ENCODE measurements at regions not wholly inside any gene's neighbourhood (a gene's known extent, or its start where the extent isn't known, plus 50 kb on each side); places are given as distances from the start of the nearest gene placed in this dataset.

DNA sequence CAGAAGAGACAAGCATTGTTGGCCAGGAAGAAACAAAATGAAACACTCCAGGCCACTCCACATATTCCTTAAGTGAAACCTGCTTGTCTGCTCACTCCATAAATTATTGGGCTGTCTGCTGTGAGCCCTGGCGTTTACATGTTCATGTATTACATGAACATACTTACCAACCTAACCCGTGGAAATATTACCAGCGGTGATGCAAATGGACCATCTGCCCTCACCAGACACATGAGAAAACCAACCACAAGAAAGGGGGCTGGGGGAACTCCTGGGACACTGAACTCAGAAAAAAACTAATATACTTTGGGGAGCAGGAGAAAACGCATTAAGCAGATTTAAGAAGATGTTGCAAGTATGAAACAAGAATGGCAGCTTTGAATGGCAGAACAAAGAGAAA, 731.2 kb upstream of the IGFBP3 start:
- no peaks in the 10 kb centered on the region for H3F3A ChIP-seq (replicated peaks; ENCODE audit: low read depth)
- DNase-seq (ENCODE audit: low spot score) (no peak), ATAC-seq (no peak)
- Mint-ChIP-seq H3K9me3 (peaks cover 18% of the 10 kb centered on the region), H3K36me3 (ENCODE audit: low read depth) (peaks cover 10% of the 10 kb centered on the region), H3K27me3 (ENCODE audit: insufficient read depth, low read depth, poor library complexity) (peaks cover 3% of the 10 kb centered on the region), H3K4me1 (no peaks in the 10 kb centered on the region), H3K4me3 (no peak overlapping the region), H3K27ac (no peak overlapping the region)
- no peak overlapping the region for H3K27ac ChIP-seq (ENCODE audit: low read depth)
- H3K4me1 ChIP-seq (ENCODE audit: insufficient read depth): no peaks in the 10 kb centered on the region
- H3K4me2 ChIP-seq: no peak overlapping the region
- no peaks in the 10 kb centered on the region; the same call in 1 of the 2 replicates for H3K36me3 ChIP-seq (ENCODE audit: insufficient read depth)
- H3K27me3 ChIP-seq (ENCODE audit: insufficient read depth): no peaks in the 10 kb centered on the region
- TF ChIP-seq NANOG (IDR thresholded peaks at IDR 0.05; ENCODE audit: borderline replicate concordance): no peak
- TF ChIP-seq, protein P1, sequence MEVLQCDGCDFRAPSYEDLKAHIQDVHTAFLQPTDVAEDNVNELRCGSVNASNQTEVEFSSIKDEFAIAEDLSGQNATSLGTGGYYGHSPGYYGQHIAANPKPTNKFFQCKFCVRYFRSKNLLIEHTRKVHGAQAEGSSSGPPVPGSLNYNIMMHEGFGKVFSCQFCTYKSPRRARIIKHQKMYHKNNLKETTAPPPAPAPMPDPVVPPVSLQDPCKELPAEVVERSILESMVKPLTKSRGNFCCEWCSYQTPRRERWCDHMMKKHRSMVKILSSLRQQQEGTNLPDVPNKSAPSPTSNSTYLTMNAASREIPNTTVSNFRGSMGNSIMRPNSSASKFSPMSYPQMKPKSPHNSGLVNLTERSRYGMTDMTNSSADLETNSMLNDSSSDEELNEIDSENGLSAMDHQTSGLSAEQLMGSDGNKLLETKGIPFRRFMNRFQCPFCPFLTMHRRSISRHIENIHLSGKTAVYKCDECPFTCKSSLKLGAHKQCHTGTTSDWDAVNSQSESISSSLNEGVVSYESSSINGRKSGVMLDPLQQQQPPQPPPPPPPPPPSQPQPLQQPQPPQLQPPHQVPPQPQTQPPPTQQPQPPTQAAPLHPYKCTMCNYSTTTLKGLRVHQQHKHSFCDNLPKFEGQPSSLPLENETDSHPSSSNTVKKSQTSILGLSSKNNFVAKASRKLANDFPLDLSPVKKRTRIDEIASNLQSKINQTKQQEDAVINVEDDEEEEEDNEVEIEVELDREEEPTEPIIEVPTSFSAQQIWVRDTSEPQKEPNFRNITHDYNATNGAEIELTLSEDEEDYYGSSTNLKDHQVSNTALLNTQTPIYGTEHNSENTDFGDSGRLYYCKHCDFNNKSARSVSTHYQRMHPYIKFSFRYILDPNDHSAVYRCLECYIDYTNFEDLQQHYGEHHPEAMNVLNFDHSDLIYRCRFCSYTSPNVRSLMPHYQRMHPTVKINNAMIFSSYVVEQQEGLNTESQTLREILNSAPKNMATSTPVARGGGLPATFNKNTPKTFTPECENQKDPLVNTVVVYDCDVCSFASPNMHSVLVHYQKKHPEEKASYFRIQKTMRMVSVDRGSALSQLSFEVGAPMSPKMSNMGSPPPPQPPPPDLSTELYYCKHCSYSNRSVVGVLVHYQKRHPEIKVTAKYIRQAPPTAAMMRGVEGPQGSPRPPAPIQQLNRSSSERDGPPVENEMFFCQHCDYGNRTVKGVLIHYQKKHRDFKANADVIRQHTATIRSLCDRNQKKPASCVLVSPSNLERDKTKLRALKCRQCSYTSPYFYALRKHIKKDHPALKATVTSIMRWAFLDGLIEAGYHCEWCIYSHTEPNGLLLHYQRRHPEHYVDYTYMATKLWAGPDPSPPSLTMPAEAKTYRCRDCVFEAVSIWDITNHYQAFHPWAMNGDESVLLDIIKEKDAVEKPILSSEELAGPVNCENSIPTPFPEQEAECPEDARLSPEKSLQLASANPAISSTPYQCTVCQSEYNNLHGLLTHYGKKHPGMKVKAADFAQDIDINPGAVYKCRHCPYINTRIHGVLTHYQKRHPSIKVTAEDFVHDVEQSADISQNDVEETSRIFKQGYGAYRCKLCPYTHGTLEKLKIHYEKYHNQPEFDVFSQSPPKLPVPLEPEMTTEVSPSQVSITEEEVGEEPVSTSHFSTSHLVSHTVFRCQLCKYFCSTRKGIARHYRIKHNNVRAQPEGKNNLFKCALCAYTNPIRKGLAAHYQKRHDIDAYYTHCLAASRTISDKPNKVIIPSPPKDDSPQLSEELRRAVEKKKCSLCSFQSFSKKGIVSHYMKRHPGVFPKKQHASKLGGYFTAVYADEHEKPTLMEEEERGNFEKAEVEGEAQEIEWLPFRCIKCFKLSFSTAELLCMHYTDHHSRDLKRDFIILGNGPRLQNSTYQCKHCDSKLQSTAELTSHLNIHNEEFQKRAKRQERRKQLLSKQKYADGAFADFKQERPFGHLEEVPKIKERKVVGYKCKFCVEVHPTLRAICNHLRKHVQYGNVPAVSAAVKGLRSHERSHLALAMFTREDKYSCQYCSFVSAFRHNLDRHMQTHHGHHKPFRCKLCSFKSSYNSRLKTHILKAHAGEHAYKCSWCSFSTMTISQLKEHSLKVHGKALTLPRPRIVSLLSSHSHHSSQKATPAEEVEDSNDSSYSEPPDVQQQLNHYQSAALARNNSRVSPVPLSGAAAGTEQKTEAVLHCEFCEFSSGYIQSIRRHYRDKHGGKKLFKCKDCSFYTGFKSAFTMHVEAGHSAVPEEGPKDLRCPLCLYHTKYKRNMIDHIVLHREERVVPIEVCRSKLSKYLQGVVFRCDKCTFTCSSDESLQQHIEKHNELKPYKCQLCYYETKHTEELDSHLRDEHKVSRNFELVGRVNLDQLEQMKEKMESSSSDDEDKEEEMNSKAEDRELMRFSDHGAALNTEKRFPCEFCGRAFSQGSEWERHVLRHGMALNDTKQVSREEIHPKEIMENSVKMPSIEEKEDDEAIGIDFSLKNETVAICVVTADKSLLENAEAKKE (CRISPR knock-in tag; IDR thresholded peaks at IDR 0.05): no peak
- H3K4me3 ChIP-seq: no peak overlapping the region
- H3K79me2 ChIP-seq (replicated peaks; ENCODE audit: insufficient read depth): no peaks in the 10 kb centered on the region
- no peak overlapping the region for H2AFZ ChIP-seq
- H4K20me1 ChIP-seq (replicated peaks; ENCODE audit: insufficient read depth): no peaks in the 10 kb centered on the region
- H3K9me2 ChIP-seq (ENCODE audit: insufficient read depth): peaks cover 24% of the 10 kb centered on the region

DNA sequence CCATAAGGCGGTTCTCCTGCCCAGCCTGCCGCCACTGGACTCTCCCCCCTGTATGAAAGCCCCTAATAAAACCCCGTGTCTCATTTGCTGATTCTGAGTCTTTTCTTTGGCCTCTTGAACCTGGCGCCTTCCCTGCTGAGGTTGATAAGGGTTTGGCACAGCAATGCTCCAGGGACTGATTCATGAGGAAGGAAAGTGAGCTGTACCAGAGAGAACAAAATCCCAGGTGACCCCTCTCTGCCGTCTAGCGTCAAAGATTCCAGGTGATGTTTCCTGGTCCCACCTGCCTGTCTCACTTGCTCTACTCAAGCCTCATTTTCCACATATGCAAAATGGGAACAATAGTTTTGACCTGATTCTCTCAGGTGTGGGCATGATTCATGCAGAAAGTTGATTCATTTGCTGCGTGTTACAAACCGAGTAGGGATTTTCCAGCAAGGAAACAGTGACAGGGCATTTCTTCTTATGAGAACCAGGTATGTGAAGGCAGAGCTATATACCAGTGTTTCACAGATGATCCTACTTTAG, 730.6 kb upstream of the IGFBP3 start:
- H4K20me1 ChIP-seq (replicated peaks; ENCODE audit: insufficient read depth): no peaks in the 10 kb centered on the region
- H3K27ac ChIP-seq (ENCODE audit: low read depth): no peak overlapping the region
- H3K4me1 ChIP-seq (ENCODE audit: insufficient read depth): no peaks in the 10 kb centered on the region
- DNase-seq (ENCODE audit: low spot score) (no peak), ATAC-seq (no peak)
- no peaks in the 10 kb centered on the region for H3F3A ChIP-seq (replicated peaks; ENCODE audit: low read depth)
- Mint-ChIP-seq H3K9me3 (peaks cover 22% of the 10 kb centered on the region), H3K27ac (no peak overlapping the region), H3K36me3 (ENCODE audit: low read depth) (peaks cover 14% of the 10 kb centered on the region), H3K27me3 (ENCODE audit: insufficient read depth, low read depth, poor library complexity) (peaks cover 3% of the 10 kb centered on the region), H3K4me3 (no peak overlapping the region), H3K4me1 (no peaks in the 10 kb centered on the region)
- H3K27me3 ChIP-seq (ENCODE audit: insufficient read depth): no peaks in the 10 kb centered on the region
- no peaks in the 10 kb centered on the region; the same call in 1 of the 2 replicates for H3K36me3 ChIP-seq (ENCODE audit: insufficient read depth)
- H3K4me3 ChIP-seq: no peak overlapping the region
- H3K4me2 ChIP-seq: no peak overlapping the region
- peaks cover 24% of the 10 kb centered on the region for H3K9me2 ChIP-seq (ENCODE audit: insufficient read depth)
- no peaks in the 10 kb centered on the region for H3K79me2 ChIP-seq (replicated peaks; ENCODE audit: insufficient read depth)
- 0 out of 2 replicates have a peak overlapping the region, but pooled peaks have one; percentile 52 for H2AFZ ChIP-seq
- TF ChIP-seq, protein P1 (CRISPR knock-in tag; IDR thresholded peaks at IDR 0.05): no peak
- TF ChIP-seq CREB1 (CRISPR knock-in tag; IDR thresholded peaks at IDR 0.05; ENCODE audit: low read depth): no peak
- TF ChIP-seq ZNF114 (CRISPR knock-in tag; IDR thresholded peaks at IDR 0.05): no peak
